SK-N-MC (cell line): ENCODE measurements at regions not wholly inside any gene's neighbourhood (a gene's known extent, or its start where the extent isn't known, plus 50 kb on each side); places are given as distances from the start of the nearest gene placed in this dataset.

Source experiments
- EZH2 ChIP-seq: fragments of 200-600 bp; sonication (generic); IDR thresholded peaks from one replicate; pipeline ENCODE4 v1.6.1; 2017; ENCODE audit warnings: antibody characterized with exemption
- FOXP2 ChIP-seq: optimal IDR thresholded peaks from 2 replicates; pipeline ENCODE3; 2011; ENCODE audit warnings: mild to moderate bottlenecking, moderate library complexity; ENCODE audit not compliant: insufficient read depth; ENCODE audit errors: extremely low read length, control extremely low read depth
- POLR2AphosphoS5 ChIP-seq: IDR thresholded peaks from 2 replicates; pipeline ENCODE4 v1.6.1; 2012; ENCODE audit warnings: mild to moderate bottlenecking, low read depth, low read length, borderline replicate concordance

- no peak for TF ChIP-seq POLR2AphosphoS5
- TF ChIP-seq EZH2 = no peak
- no peak for TF ChIP-seq FOXP2
Measured at GRCh38 chr2:160657196-160657595, 163.6 kb upstream of the RBMS1 start.
